Mesothelial cell of epicardium (in vitro differentiated cells): ENCODE measurements at regions not wholly inside any gene's neighbourhood (a gene's known extent, or its start where the extent isn't known, plus 50 kb on each side); places are given as distances from the start of the nearest gene placed in this dataset.
"Not testable (repeated sequence)": the region's sequence is repeated elsewhere in the genome, so short reads cannot be mapped to it uniquely, and the experiment has no call there.

ENCODE experiments used
- DNase-seq, 2 experiments: peaks; one replicate each; pipeline ENCODE4 v3.0.0; 2021; ENCODE audit warnings: low spot score in 2 of 2; ENCODE audit not compliant: unreplicated experiment in 2 of 2
- H3K27ac Mint-ChIP-seq: 2 replicates; pipeline ENCODE4 v1.8.0; 2021; ENCODE audit warnings: mixed read lengths
- H3K27me3 Mint-ChIP-seq: 2 replicates; pipeline ENCODE4 v1.8.0; 2021; ENCODE audit warnings: low read depth, mixed read lengths
- H3K36me3 Mint-ChIP-seq: 2 replicates; pipeline ENCODE4 v1.8.0; 2021; ENCODE audit warnings: mixed read lengths
- H3K4me1 Mint-ChIP-seq: 2 replicates; pipeline ENCODE4 v1.8.0; 2021; ENCODE audit warnings: mixed read lengths
- H3K4me3 Mint-ChIP-seq: 2 replicates; pipeline ENCODE4 v1.8.0; 2021; ENCODE audit warnings: mild to moderate bottlenecking, moderate library complexity, mixed read lengths
- H3K9me3 Mint-ChIP-seq: 2 replicates; pipeline ENCODE4 v1.8.0; 2021; ENCODE audit warnings: mixed read lengths
- CTCF ChIP-seq: fragments of 200-600 bp; sonication (generic); IDR thresholded peaks from one replicate; pipeline ENCODE4 v1.5.0; 2021; ENCODE audit warnings: antibody characterized with exemption; ENCODE audit not compliant: unreplicated experiment

DNA sequence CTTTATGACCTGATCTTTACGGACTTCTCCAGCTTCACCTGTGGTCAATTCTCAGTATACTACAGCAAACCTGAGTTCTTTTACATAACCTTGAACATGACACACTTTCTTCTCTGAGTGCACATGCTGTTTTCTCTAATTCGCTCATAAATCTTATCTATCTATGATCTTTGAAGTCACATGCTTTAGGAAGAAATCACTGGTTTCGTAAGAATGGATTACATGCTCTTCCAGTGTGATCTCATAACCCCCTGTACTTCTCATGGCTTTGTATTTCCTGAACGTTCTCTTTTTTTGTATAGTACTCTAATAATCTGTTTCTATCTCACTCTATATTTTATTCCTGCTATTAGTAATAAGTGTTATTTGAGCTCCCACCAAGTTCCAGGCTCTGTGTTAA lies 1165.2 kb downstream of the TBL1XR1 start:
- no peak for DNase-seq
- TF ChIP-seq CTCF = no peak
- H3K27ac Mint-ChIP-seq = no peak overlapping the region
- no peaks in the 10 kb centered on the region for H3K27me3 Mint-ChIP-seq
- H3K4me3 Mint-ChIP-seq = no peak overlapping the region
- H3K4me1 Mint-ChIP-seq = peaks cover 5% of the 10 kb centered on the region
- H3K9me3 Mint-ChIP-seq = peaks cover 25% of the 10 kb centered on the region
- peaks cover 4% of the 10 kb centered on the region for H3K36me3 Mint-ChIP-seq

GRCh38 chr3:176016203-176016602 lies 1157.1 kb downstream of the NAALADL2 start:
- peaks cover 15% of the 10 kb centered on the region for H3K9me3 Mint-ChIP-seq
- DNase-seq, H3K4me3 Mint-ChIP-seq, H3K27ac Mint-ChIP-seq, H3K36me3 Mint-ChIP-seq, H3K4me1 Mint-ChIP-seq, H3K27me3 Mint-ChIP-seq: not testable (repeated sequence)

DNA sequence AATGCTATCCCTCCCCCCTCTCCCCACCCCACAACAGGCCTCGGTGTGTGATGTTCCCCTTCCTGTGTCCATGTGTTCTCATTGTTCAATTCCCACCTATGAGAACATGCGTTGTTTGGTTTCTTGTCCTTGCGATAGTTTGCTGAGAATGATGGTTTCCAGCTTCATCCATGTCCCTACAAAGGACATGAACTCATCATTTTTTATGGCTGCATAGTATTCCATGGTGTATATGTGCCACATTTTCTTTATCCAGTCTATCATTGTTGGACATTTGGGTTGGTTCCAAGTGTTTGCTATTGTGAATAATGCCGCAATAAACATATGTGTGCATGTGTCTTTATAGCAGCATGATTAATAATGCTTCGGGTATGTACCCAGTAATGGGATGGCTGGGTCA lies 1156.1 kb downstream of the NAALADL2 start:
- peaks cover 15% of the 10 kb centered on the region for H3K9me3 Mint-ChIP-seq
- not testable (repeated sequence) for H3K36me3 Mint-ChIP-seq, H3K27ac Mint-ChIP-seq, H3K27me3 Mint-ChIP-seq, H3K4me3 Mint-ChIP-seq, DNase-seq, H3K4me1 Mint-ChIP-seq

GRCh38 chr3:176009256-176009655 lies 1150.1 kb downstream of the NAALADL2 start:
- Mint-ChIP-seq H3K9me3 (no peaks in the 10 kb centered on the region), H3K4me1 (peaks cover 4% of the 10 kb centered on the region), H3K36me3 (no peaks in the 10 kb centered on the region), H3K27ac (no peak overlapping the region), H3K4me3 (no peak overlapping the region), H3K27me3 (no peaks in the 10 kb centered on the region)
- TF ChIP-seq CTCF = no peak
- no peak for DNase-seq

DNA sequence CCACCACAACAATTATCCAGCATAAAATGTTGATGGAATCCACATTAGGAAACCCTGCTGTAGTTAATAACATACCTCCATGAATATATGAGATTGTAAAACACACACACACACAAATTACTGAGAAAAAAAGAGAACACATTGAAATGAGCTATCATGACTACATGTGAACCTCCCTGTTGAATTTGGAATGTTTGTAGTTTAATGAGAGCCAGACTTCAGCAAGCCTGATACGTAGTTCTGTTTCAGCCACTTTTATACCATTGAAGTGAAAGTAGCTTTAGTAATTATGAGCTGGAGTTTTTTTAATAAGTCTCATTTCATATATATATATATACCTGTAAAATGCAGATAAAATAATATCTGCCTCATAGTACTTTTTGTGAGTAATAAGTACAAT lies 1146.4 kb downstream of the NAALADL2 start:
- Mint-ChIP-seq H3K27ac (no peak overlapping the region), H3K9me3 (no peaks in the 10 kb centered on the region), H3K4me1 (peaks cover 6% of the 10 kb centered on the region), H3K27me3 (no peaks in the 10 kb centered on the region), H3K36me3 (no peaks in the 10 kb centered on the region), H3K4me3 (no peak overlapping the region)
- TF ChIP-seq CTCF = no peak
- no peak for DNase-seq

DNA sequence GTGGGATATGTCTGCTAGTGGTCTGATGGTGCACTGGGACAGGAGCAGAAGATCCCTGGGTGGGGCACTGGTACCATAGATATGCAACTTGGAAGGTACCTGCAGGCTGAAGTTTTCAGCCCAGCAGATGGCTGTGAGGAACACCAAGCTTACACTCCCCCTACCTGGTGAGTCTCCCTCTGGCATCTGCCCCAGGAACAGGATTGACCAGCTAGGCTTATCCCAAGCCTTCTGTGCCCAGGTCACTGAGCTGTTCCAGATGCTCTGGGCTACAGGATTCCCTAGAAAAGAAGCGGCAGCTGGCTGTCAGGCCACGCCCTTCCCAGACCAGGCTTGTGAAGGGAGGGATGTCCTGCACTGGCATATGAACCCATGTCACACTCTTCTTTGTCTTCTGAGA lies 1130.0 kb downstream of the NAALADL2 start:
- H3K9me3 Mint-ChIP-seq = peaks cover 40% of the 10 kb centered on the region
- H3K27ac Mint-ChIP-seq = no peak overlapping the region
- no peak for DNase-seq
- H3K4me1 Mint-ChIP-seq = no peaks in the 10 kb centered on the region
- no peak overlapping the region for H3K4me3 Mint-ChIP-seq
- H3K36me3 Mint-ChIP-seq = peaks cover 5% of the 10 kb centered on the region
- no peaks in the 10 kb centered on the region for H3K27me3 Mint-ChIP-seq
- no peak for TF ChIP-seq CTCF

- Mint-ChIP-seq H3K9me3 (peaks cover 43% of the 10 kb centered on the region), H3K4me3 (no peak overlapping the region), H3K27ac (no peak overlapping the region), H3K27me3 (no peaks in the 10 kb centered on the region), H3K36me3 (peaks cover 6% of the 10 kb centered on the region), H3K4me1 (no peaks in the 10 kb centered on the region)
- no peak for TF ChIP-seq CTCF
- DNase-seq = no peak
Observed at GRCh38 chr3:175988401-175988800, 1129.3 kb downstream of the NAALADL2 start.
